ENCODE measurements at regions not wholly inside any gene's neighbourhood (a gene's known extent, or its start where the extent isn't known, plus 50 kb on each side); places are given as distances from the start of the nearest gene placed in this dataset.
A peak's percentile ranks its signal among the peaks of the same experiment; 100 is the strongest.

DNA sequence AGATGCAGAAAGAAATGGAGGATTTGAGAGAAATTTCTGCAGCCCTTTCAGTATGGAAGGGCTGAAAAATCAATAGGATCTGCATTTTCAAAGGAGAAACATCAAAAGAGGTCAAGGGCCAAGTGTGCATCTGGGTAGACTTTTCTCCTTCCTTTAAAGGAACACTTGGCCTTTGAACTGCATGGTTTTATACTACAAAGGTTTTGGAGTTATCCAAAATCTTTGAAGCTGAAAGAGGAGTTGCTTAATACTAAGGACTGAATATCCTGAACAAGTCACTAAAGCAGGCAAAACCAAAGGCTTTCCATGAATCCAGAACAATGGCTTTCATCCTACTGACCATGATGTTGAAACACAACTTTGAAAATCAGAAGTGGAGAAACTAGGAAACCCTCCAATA, 553.7 kb upstream of the LMCD1 start:
- H3K4me1 ChIP-seq (ENCODE audit: control insufficient read depth, insufficient read depth, low read length) = no peaks in the 10 kb centered on the region
- H3K27me3 ChIP-seq (ENCODE audit: control insufficient read depth, insufficient read depth, low read length) = no peaks in the 10 kb centered on the region
- DNase-seq = no peak
- no peak overlapping the region for H3K4me3 ChIP-seq (ENCODE audit: low read length)
- H3K27ac ChIP-seq (ENCODE audit: low read length) = no peak overlapping the region
- no peaks in the 10 kb centered on the region for H3K9me3 ChIP-seq (ENCODE audit: control insufficient read depth, low read depth, low read length)
- no peaks in the 10 kb centered on the region for H3K36me3 ChIP-seq (ENCODE audit: control insufficient read depth, insufficient read depth, low read length)

DNA sequence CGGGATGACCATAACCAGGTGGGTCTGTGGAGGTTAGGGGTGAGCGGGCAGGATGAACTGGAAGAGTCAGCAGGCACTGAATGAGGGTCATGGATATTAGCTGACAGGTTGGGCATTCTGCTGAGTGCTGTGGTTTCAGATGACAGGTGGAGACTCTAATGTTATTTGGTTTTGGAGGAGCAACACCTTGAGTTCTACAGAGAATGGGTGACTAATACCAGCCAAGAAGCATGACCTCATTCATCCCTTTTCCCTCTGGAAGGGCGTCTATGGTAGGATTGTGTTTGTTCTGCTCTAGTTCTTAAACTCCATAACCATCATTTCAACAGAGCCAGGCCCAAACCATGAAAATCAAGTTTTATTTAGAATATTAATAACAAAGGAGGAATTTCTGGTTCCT, 550.7 kb upstream of the LMCD1 start:
- no peaks in the 10 kb centered on the region for H3K4me1 ChIP-seq (ENCODE audit: control insufficient read depth, insufficient read depth, low read length)
- H3K27ac ChIP-seq (ENCODE audit: low read length) = no peak overlapping the region
- no peaks in the 10 kb centered on the region for H3K27me3 ChIP-seq (ENCODE audit: control insufficient read depth, insufficient read depth, low read length)
- WGBS (ENCODE audit: insufficient coverage, low lambda C conversion rate) = no CpG with 5 or more reads among the region's 3 CpGs
- no peaks in the 10 kb centered on the region for H3K36me3 ChIP-seq (ENCODE audit: control insufficient read depth, insufficient read depth, low read length)
- no peak overlapping the region for H3K4me3 ChIP-seq (ENCODE audit: low read length)
- DNase-seq = no peak
- H3K9me3 ChIP-seq (ENCODE audit: control insufficient read depth, low read depth, low read length) = no peaks in the 10 kb centered on the region

DNA sequence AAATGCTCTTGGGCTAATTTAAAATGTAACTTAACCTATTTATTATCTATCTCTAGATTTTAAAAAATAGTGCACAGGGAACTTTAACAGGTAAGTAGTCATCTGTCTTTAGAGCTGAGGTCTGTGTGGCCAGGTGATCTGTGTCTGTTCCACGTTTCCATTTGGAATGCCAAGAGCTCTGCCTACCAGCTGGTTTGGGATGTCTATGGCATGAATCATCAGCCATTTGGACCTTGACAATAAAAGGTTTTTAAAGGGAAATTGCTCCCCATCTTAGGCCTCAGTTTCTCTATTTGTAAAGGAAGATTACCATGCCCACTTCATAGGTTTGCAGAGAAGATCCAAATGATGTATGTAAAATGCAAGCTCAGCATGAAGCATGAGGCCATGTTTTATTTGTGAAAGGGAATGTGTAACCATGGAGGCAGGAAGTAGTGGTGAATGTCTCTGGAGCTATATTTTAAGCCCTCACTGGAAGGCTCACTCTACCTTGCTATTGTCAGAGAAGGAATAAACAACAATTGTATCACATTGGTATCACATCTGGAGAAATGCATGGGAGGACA, 548.1 kb upstream of the LMCD1 start:
- no peak overlapping the region for H3K4me3 ChIP-seq (ENCODE audit: low read length)
- WGBS (ENCODE audit: insufficient coverage, low lambda C conversion rate) = no CpG with 5 or more reads among the region's 1 CpG
- no peaks in the 10 kb centered on the region for H3K27me3 ChIP-seq (ENCODE audit: control insufficient read depth, insufficient read depth, low read length)
- DNase-seq = no peak
- H3K27ac ChIP-seq (ENCODE audit: low read length) = no peak overlapping the region
- no peaks in the 10 kb centered on the region for H3K4me1 ChIP-seq (ENCODE audit: control insufficient read depth, insufficient read depth, low read length)
- no peaks in the 10 kb centered on the region for H3K36me3 ChIP-seq (ENCODE audit: control insufficient read depth, insufficient read depth, low read length)
- no peaks in the 10 kb centered on the region for H3K9me3 ChIP-seq (ENCODE audit: control insufficient read depth, low read depth, low read length)

GRCh38 chr3:7957024-7957423, 544.6 kb upstream of the LMCD1 start:
- H3K4me1 ChIP-seq (ENCODE audit: control insufficient read depth, insufficient read depth, low read length) = no peaks in the 10 kb centered on the region
- WGBS (ENCODE audit: insufficient coverage, low lambda C conversion rate) = no CpG with 5 or more reads among the region's 1 CpG
- DNase-seq = no peak
- peaks cover 3% of the 10 kb centered on the region for H3K9me3 ChIP-seq (ENCODE audit: control insufficient read depth, low read depth, low read length)
- H3K36me3 ChIP-seq (ENCODE audit: control insufficient read depth, insufficient read depth, low read length) = no peaks in the 10 kb centered on the region
- no peak overlapping the region for H3K27ac ChIP-seq (ENCODE audit: low read length)
- H3K4me3 ChIP-seq (ENCODE audit: low read length) = no peak overlapping the region
- no peaks in the 10 kb centered on the region for H3K27me3 ChIP-seq (ENCODE audit: control insufficient read depth, insufficient read depth, low read length)

- Histone ChIP-seq H3K27ac (ENCODE audit: low read length) (no peak overlapping the region), H3K4me1 (ENCODE audit: control insufficient read depth, insufficient read depth, low read length) (no peaks in the 10 kb centered on the region), H3K4me3 (ENCODE audit: low read length) (no peak overlapping the region), H3K27me3 (ENCODE audit: control insufficient read depth, insufficient read depth, low read length) (no peaks in the 10 kb centered on the region), H3K36me3 (ENCODE audit: control insufficient read depth, insufficient read depth, low read length) (no peaks in the 10 kb centered on the region), H3K9me3 (ENCODE audit: control insufficient read depth, low read depth, low read length) (peaks cover 3% of the 10 kb centered on the region)
- 100% methylated on average over 2 of the region's 15 CpGs for WGBS (ENCODE audit: insufficient coverage, low lambda C conversion rate)
- DNase-seq = no peak
These were observed 542.5 kb upstream of the LMCD1 start for GRCh38 chr3:7959094-7959493.

DNA sequence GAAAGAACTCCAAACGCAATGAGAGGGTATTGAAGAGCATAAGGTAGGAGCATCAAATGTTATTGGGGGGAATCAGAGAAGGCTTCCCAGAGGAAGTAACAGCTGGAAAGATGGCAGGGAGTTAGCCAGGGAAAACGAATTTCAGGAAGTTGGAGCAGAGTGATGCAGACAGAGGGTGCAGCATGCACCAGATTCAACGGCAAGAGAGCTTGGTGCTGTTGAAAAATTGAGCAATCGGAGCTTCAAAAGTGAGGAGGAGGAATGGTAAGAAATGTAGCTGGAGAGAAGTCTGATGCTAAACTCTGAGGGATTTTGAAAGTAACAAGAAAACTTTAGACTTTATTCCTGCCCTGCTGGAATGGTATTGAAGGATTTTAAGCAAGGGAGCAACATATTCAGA, 541.0 kb upstream of the LMCD1 start:
- no peaks in the 10 kb centered on the region for H3K36me3 ChIP-seq (ENCODE audit: control insufficient read depth, insufficient read depth, low read length)
- H3K27me3 ChIP-seq (ENCODE audit: control insufficient read depth, insufficient read depth, low read length) = no peaks in the 10 kb centered on the region
- DNase-seq = no peak
- 71% methylated on average over 3 of the region's 4 CpGs for WGBS (ENCODE audit: insufficient coverage, low lambda C conversion rate)
- no peak overlapping the region for H3K4me3 ChIP-seq (ENCODE audit: low read length)
- H3K4me1 ChIP-seq (ENCODE audit: control insufficient read depth, insufficient read depth, low read length) = no peaks in the 10 kb centered on the region
- no peak overlapping the region for H3K27ac ChIP-seq (ENCODE audit: low read length)
- peaks cover 3% of the 10 kb centered on the region for H3K9me3 ChIP-seq (ENCODE audit: control insufficient read depth, low read depth, low read length)

- WGBS (ENCODE audit: insufficient coverage, low lambda C conversion rate) = 55% methylated on average over 2 of the region's 3 CpGs
- Histone ChIP-seq H3K36me3 (ENCODE audit: control insufficient read depth, insufficient read depth, low read length) (no peaks in the 10 kb centered on the region), H3K4me1 (ENCODE audit: control insufficient read depth, insufficient read depth, low read length) (no peaks in the 10 kb centered on the region), H3K27ac (ENCODE audit: low read length) (no peak overlapping the region), H3K4me3 (ENCODE audit: low read length) (no peak overlapping the region), H3K27me3 (ENCODE audit: control insufficient read depth, insufficient read depth, low read length) (no peaks in the 10 kb centered on the region), H3K9me3 (ENCODE audit: control insufficient read depth, low read depth, low read length) (peaks cover 3% of the 10 kb centered on the region)
- DNase-seq = peak in 1 of 2 donors; percentile 8
These were observed 539.3 kb upstream of the LMCD1 start for GRCh38 chr3:7962301-7962700.

GRCh38 chr3:7964899-7965298, 536.7 kb upstream of the LMCD1 start:
- DNase-seq = no peak
- no peak overlapping the region for H3K27ac ChIP-seq (ENCODE audit: low read length)
- no CpG with 5 or more reads among the region's 2 CpGs for WGBS (ENCODE audit: insufficient coverage, low lambda C conversion rate)
- no peaks in the 10 kb centered on the region for H3K27me3 ChIP-seq (ENCODE audit: control insufficient read depth, insufficient read depth, low read length)
- no peaks in the 10 kb centered on the region for H3K36me3 ChIP-seq (ENCODE audit: control insufficient read depth, insufficient read depth, low read length)
- H3K4me1 ChIP-seq (ENCODE audit: control insufficient read depth, insufficient read depth, low read length) = no peaks in the 10 kb centered on the region
- no peak overlapping the region for H3K4me3 ChIP-seq (ENCODE audit: low read length)
- H3K9me3 ChIP-seq (ENCODE audit: control insufficient read depth, low read depth, low read length) = no peaks in the 10 kb centered on the region

DNA sequence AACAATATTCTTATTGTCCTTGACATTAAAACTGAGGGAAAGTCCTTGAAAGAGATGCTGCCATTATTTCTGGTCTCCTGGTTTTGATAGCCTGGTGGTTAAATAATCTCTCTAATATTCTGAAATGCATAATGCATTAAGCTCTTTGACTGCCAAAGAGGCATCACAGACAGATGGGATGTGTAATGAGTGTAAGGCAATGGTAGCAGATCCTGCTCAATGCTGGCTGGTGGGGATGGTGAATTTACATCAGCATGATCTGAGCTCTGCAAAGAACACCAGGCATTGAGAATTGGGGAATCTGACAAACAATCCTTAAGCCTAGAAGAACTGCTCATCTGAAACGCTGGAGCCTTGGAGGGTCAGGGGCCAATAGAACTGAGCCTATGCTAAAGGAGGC, 528.6 kb upstream of the LMCD1 start:
- Histone ChIP-seq H3K4me1 (ENCODE audit: control insufficient read depth, insufficient read depth, low read length) (no peaks in the 10 kb centered on the region), H3K9me3 (ENCODE audit: control insufficient read depth, low read depth, low read length) (no peaks in the 10 kb centered on the region), H3K4me3 (ENCODE audit: low read length) (no peak overlapping the region), H3K27ac (ENCODE audit: low read length) (no peak overlapping the region), H3K27me3 (ENCODE audit: control insufficient read depth, insufficient read depth, low read length) (no peaks in the 10 kb centered on the region), H3K36me3 (ENCODE audit: control insufficient read depth, insufficient read depth, low read length) (no peaks in the 10 kb centered on the region)
- DNase-seq = no peak
- WGBS (ENCODE audit: insufficient coverage, low lambda C conversion rate) = no CpG with 5 or more reads among the region's 1 CpG

- Histone ChIP-seq H3K9me3 (ENCODE audit: control insufficient read depth, low read depth, low read length) (no peaks in the 10 kb centered on the region), H3K27ac (ENCODE audit: low read length) (no peak overlapping the region), H3K4me1 (ENCODE audit: control insufficient read depth, insufficient read depth, low read length) (no peaks in the 10 kb centered on the region), H3K27me3 (ENCODE audit: control insufficient read depth, insufficient read depth, low read length) (no peaks in the 10 kb centered on the region), H3K4me3 (ENCODE audit: low read length) (no peak overlapping the region), H3K36me3 (ENCODE audit: control insufficient read depth, insufficient read depth, low read length) (no peaks in the 10 kb centered on the region)
- DNase-seq = peak in 1 of 2 donors; percentile 6
- WGBS (ENCODE audit: insufficient coverage, low lambda C conversion rate) = no CpG with 5 or more reads among the region's 5 CpGs
These were observed 524.2 kb upstream of the LMCD1 start for GRCh38 chr3:7977245-7978086.

DNA sequence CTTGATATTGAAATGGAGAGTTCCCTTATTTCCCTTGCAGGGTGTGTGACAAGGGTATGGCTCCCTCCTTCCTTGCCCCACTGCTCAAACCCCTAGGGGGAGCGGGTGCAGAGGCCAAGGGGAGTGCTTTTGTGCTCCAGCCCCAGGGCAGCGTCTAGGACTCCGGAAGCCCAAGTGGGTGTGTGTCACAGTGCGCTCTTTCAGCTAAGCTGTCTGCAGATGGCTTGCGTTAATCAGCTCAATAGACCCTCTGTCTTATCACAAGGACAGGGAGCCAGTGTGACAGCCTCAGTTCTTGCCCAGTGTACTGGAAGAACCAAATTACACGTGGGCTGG, 523.6 kb upstream of the LMCD1 start:
- no peaks in the 10 kb centered on the region for H3K4me1 ChIP-seq (ENCODE audit: control insufficient read depth, insufficient read depth, low read length)
- DNase-seq = no peak
- WGBS (ENCODE audit: insufficient coverage, low lambda C conversion rate) = 71% methylated on average over 1 of the region's 6 CpGs
- H3K9me3 ChIP-seq (ENCODE audit: control insufficient read depth, low read depth, low read length) = no peaks in the 10 kb centered on the region
- H3K4me3 ChIP-seq (ENCODE audit: low read length) = no peak overlapping the region
- no peaks in the 10 kb centered on the region for H3K27me3 ChIP-seq (ENCODE audit: control insufficient read depth, insufficient read depth, low read length)
- H3K27ac ChIP-seq (ENCODE audit: low read length) = no peak overlapping the region
- H3K36me3 ChIP-seq (ENCODE audit: control insufficient read depth, insufficient read depth, low read length) = no peaks in the 10 kb centered on the region

Data from large intestine (tissue), 3 donors.